HepG2 (cell line): ENCODE measurements at regions not wholly inside any gene's neighbourhood (a gene's known extent, or its start where the extent isn't known, plus 50 kb on each side); places are given as distances from the start of the nearest gene placed in this dataset.
"Not testable (repeated sequence)": the region's sequence is repeated elsewhere in the genome, so short reads cannot be mapped to it uniquely, and the experiment has no call there.

Source experiments
- ATAC-seq: fragments of 200-7000 bp; cut with Tn5 transposase; 3 replicates; pipeline ENCODE4 v1.9.1; 2020; ENCODE audit warnings: mild to moderate bottlenecking, moderate library complexity
- BruUV-seq: library from RNA; stranded (reverse); fragments of 400-500 nt; replicated peaks from 2 replicates; lab custom pipeline; 2021; lab: Mats Ljungman, UMichigan
- CTCF ChIA-PET: fragments of 300-600 bp; formaldehyde crosslinking; extraction: SDS; loops from one replicate; lab custom pipeline; 2021; ENCODE audit warnings: low total read pairs, inconsistent platforms, low intra/inter-chr PET ratio; lab: Yijun Ruan, JAX
- POLR2A ChIA-PET: fragments of 350-600 bp; sonication (Branson Sonifier 250); formaldehyde crosslinking; loops from one replicate; lab custom pipeline; 2020; ENCODE audit warnings: antibody characterized with exemption, inconsistent platforms; lab: Yijun Ruan, JAX
- DNase-seq: peaks from one replicate; pipeline ENCODE4 v3.0.0-alpha.2; 2015; ENCODE audit warnings: low spot score
- FAIRE-seq: peaks from 3 replicates; lab custom pipeline; 2011; peaks lifted over from hg19 to GRCh38; lab: Jason Lieb, UNC
- H2AFZ ChIP-seq: one replicate; pipeline ENCODE4 v1.6.1; 2011; ENCODE audit warnings: low read length, inconsistent platforms
- H3K27ac ChIP-seq: fragments of 300-600 bp; 3 replicates; pipeline ENCODE4 v1.8.0; 2011; ENCODE audit warnings: mixed run types, mild to moderate bottlenecking, mixed read lengths, low read length, inconsistent platforms; ENCODE audit not compliant: insufficient read depth; ENCODE audit errors: extremely low read length
- H3K27me3 ChIP-seq, 2 experiments: fragments of 200-600 bp in 1 of 2; 2 replicates in 1 of 2; 3 replicates in 1 of 2; pipeline versions ENCODE4 v1.6.0 to v1.8.0; 2011; ENCODE audit warnings: low read length in 2 of 2, mild to moderate bottlenecking in 2 of 2, moderate library complexity in 2 of 2, inconsistent platforms in 1 of 2; ENCODE audit not compliant: insufficient read depth in 2 of 2, control insufficient read depth in 1 of 2
- H3K36me3 ChIP-seq, 2 experiments: fragments of 200-600 bp in 1 of 2; replicated peaks in 1 of 2; 2 replicates in 1 of 2; 3 replicates in 1 of 2; pipeline versions ENCODE4 v1.5.1 to v1.8.0; 2011; ENCODE audit warnings: low read length in 2 of 2, inconsistent platforms in 1 of 2; ENCODE audit not compliant: insufficient read depth in 2 of 2, control insufficient read depth in 1 of 2
- H3K4me1 ChIP-seq: 2 replicates; pipeline ENCODE4 v1.5.1; 2012; ENCODE audit warnings: low read length, inconsistent platforms; ENCODE audit not compliant: insufficient read depth
- H3K4me2 ChIP-seq: 2 replicates; pipeline ENCODE4 v1.6.0; 2011; ENCODE audit warnings: low read depth, low read length, inconsistent platforms
- H3K4me3 ChIP-seq, 3 experiments: fragments of 200-600 bp in 1 of 3; sonication (generic), shearing (Covaris generic) in 1 of 3; replicated peaks in 1 of 3; 2 replicates each; pipeline ENCODE4 v1.5.1; 2011 to 2016; ENCODE audit warnings: low read length in 3 of 3, inconsistent platforms in 2 of 3, low read depth in 2 of 3, mild to moderate bottlenecking in 2 of 3, control low read depth in 1 of 3, mixed read lengths in 1 of 3; ENCODE audit not compliant: insufficient read depth in 1 of 3
- H3K79me2 ChIP-seq: one replicate; pipeline ENCODE4 v1.6.1; 2011; ENCODE audit warnings: low read length, inconsistent platforms; ENCODE audit not compliant: insufficient read depth
- H3K9ac ChIP-seq: 2 replicates; pipeline ENCODE4 v1.6.0; 2011; ENCODE audit warnings: mild to moderate bottlenecking, low read depth, low read length, inconsistent platforms; ENCODE audit not compliant: insufficient read depth
- H3K9me3 ChIP-seq: 2 replicates; pipeline ENCODE4 v1.5.1; 2012; ENCODE audit warnings: mild to moderate bottlenecking, low read length
- H4K20me1 ChIP-seq: 2 replicates; pipeline ENCODE4 v1.6.0; 2011; ENCODE audit warnings: inconsistent platforms, mild to moderate bottlenecking, low read length, moderate library complexity; ENCODE audit not compliant: insufficient read depth
- ATF2 ChIP-seq: sonication (generic); formaldehyde crosslinking; IDR thresholded peaks from 2 replicates; pipeline ENCODE4 v1.4.0; 2020; ENCODE audit warnings: missing genetic modification reagents
- WGBS: methylation state at CpG from one replicate; pipeline ENCODE4 v1.1.6; 2017; ENCODE audit warnings: low lambda C conversion rate; 5-methylcytosine and 5-hydroxymethylcytosine counted together
- in situ Hi-C: cut with HindIII; loops from 2 replicates; pipeline ENCODE4 v1.10.0; 2017; ENCODE audit warnings: low pct_unique_long_range_greater_than_20kb; ENCODE audit not compliant: extremely low pct_ligation_motif_present
- intact Hi-C: fragments of 100-400 bp; cut with micrococcal nuclease; formaldehyde crosslinking; loops from one replicate; pipeline ENCODE4 v1.10.0; 2022; ENCODE audit not compliant: unreplicated experiment

GRCh38 chr2:179385756-179386155, 121.1 kb upstream of the SESTD1 start:
- intact Hi-C loops, H3K9me3 ChIP-seq, ATAC-seq, H3K27ac ChIP-seq, H3K27me3 ChIP-seq, H3K36me3 ChIP-seq, H3K9ac ChIP-seq, in situ Hi-C loops, H4K20me1 ChIP-seq, H3K4me3 ChIP-seq, H3K79me2 ChIP-seq, BruUV-seq, POLR2A ChIA-PET, H2AFZ ChIP-seq, H3K4me1 ChIP-seq, FAIRE-seq, H3K4me2 ChIP-seq, CTCF ChIA-PET, DNase-seq: not testable (repeated sequence)
- WGBS = 69% methylated on average over 16 of the region's 16 CpGs

GRCh38 chr2:179383975-179384374, 119.3 kb upstream of the SESTD1 start:
- Histone ChIP-seq H3K27me3 (no peaks in the 10 kb centered on the region), H3K79me2 (no peaks in the 10 kb centered on the region), H3K4me1 (no peaks in the 10 kb centered on the region), H4K20me1 (no peaks in the 10 kb centered on the region), H2AFZ (no peak overlapping the region), H3K4me2 (no peak overlapping the region), H3K4me3 (no peak overlapping the region), H3K27ac (no peak overlapping the region), H3K9ac (no peak overlapping the region), H3K36me3 (no peaks in the 10 kb centered on the region), H3K9me3 (no peaks in the 10 kb centered on the region)
- no peak for TF ChIP-seq ATF2 (CRISPR knock-in tag)
- POLR2A ChIA-PET = no interaction called here
- DNase-seq (no peak), FAIRE-seq (no peak), ATAC-seq (no peak)
- no TSS peak for BruUV-seq
- intact Hi-C loops = no loop called here
- in situ Hi-C loops = no loop called here
- 24% methylated on average over 1 of the region's 1 CpG for WGBS
- CTCF ChIA-PET = no interaction called here
